ENCODE measurements at regions not wholly inside any gene's neighbourhood (a gene's known extent, or its start where the extent isn't known, plus 50 kb on each side); places are given as distances from the start of the nearest gene placed in this dataset.
"Not testable (repeated sequence)": the region's sequence is repeated elsewhere in the genome, so short reads cannot be mapped to it uniquely, and the experiment has no call there.

DNA sequence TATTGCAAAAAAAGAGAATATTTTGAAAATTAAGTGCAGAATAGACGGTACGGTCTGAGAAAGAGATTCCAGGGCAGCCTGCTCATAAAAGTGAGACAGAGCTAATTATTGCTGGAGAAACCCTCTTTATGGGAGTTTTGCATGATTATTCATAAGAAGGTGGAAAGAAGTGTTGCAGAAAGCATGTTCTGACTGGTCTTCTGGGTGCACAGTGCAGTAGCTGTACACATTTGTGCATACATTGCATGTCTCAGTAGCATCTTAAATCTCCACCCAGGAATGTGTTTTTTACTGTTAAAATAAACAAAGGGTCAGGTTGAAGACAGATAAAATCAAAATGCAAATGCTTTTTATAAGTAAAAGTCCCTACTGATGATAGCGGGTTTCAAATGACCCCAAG is 1813.6 kb upstream of the DEFB115 start:
- intact Hi-C loops (cut with DNase I), result no loop called here
- Histone ChIP-seq H3K36me3 (ENCODE audit: control insufficient read depth in 1 of 2, insufficient read depth in 2 of 2, low read length in 1 of 2) (no peaks in the 10 kb centered on the region), H3K4me1 (ENCODE audit: control insufficient read depth in 1 of 2, insufficient read depth in 2 of 2, low read length in 2 of 2) (no peaks in the 10 kb centered on the region), H3K4me3 (ENCODE audit: low read length in 2 of 2) (no peak overlapping the region), H3K9me3 (ENCODE audit: control insufficient read depth, low read length) (no peaks in the 10 kb centered on the region), H3K27me3 (ENCODE audit: control insufficient read depth in 1 of 2, insufficient read depth in 2 of 2, low read length in 1 of 2) (no peaks in the 10 kb centered on the region), H3K27ac (ENCODE audit: low read depth in 1 of 2, low read length in 2 of 2) (no peak overlapping the region)
- no peak for ATAC-seq (ENCODE audit: low FRiP score)
- 68 to 69% methylated on average over 3 of the region's 3 CpGs for WGBS, 2 donors
- DNase-seq, result no peak

DNA sequence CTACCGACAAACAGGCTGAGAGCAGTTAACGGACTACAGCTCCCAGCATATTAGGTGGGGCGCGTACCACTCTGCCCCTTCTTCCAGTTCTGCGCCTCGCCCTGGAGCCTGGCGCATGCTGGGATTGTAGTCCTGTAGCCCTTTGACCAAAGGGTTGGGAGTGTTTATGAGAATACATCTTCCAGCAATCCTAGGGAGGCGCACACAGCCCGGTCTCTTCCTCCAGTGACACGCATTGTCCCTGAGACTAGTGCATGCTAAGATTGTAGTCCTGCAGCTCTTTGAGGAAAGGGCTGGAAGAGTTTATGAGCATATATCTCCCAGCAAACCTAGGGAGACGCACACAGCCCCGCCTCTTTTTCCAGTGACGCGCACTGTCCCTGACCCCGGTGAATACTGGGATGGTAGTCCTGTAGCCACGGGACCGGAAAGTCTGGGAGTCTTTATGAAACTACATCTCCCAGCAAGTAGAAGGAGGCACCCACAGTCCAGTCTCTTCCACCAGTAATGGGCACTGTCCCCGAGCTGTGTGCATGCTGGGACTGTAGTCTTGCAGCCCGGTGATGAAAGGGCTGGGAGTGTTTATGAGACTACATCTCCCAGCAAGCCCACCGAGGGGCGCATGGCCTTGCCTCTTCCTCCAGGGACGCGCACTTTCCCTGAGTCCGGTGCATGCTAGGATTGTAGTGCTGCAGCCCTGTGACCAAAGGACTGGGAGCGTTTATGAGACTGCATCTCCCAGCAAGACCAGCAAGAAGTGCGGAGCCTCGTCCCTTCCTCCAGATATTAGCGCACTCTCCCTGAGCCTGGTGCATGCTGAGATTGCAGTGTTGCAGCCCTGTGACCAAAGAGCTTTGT is 1812.2 kb upstream of the DEFB115 start:
- H3K27ac ChIP-seq (ENCODE audit: low read depth in 1 of 2, low read length in 2 of 2); H3K4me3 ChIP-seq (ENCODE audit: low read length in 2 of 2): not testable (repeated sequence)

DNA sequence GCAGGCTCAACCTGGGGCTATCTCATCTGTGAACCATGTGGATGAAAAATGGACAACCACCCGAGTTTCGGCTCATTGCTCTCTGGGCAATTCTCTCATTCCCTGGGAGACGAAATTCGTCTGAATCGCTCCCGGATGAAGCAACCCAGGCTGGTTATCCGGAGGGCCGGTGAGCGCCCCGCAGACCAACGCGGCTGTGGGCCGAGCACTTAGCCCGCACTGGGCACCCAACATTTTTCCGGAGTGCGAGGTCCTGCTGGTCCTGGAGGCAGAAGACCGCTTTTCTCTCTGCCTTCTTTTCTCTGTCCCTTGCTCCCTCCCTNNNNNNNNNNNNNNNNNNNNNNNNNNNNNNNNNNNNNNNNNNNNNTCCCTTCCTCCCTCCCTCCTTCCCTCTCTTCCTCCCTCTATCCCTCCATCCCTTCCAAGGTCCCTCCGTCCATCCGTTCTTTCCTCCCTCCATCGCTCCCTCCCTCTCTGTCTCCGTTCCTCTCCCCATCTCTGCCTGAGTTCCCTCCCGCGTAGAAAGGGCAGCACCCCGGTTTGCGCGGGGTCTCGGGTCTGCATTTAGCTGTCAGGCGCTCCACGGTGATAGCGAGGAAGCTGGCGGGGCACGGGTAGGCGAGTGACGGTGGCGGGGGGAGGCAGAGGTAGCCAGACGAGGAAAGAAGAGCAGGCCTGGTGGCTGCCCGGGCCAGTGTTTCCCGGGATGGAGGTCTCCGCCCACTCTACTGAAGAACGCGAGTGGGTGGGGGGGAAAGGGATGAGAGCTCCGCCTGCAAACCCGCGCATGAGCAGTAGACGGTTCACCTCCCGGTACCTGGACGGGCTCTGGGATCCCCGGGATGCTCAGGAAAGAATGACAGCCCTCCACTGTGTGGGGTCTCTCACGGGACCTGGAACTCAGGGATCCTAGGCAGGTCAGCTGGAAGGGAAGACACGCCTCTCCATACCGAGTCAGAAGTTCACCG is 1809.7 kb upstream of the DEFB115 start:
- intact Hi-C loops (cut with DNase I); H3K9me3 ChIP-seq (ENCODE audit: control insufficient read depth, low read length); H3K36me3 ChIP-seq (ENCODE audit: control insufficient read depth in 1 of 2, insufficient read depth in 2 of 2, low read length in 1 of 2); ATAC-seq (ENCODE audit: low FRiP score); H3K27ac ChIP-seq (ENCODE audit: low read depth in 1 of 2, low read length in 2 of 2); H3K27me3 ChIP-seq (ENCODE audit: control insufficient read depth in 1 of 2, insufficient read depth in 2 of 2, low read length in 1 of 2); H3K4me3 ChIP-seq (ENCODE audit: low read length in 2 of 2); H3K4me1 ChIP-seq (ENCODE audit: control insufficient read depth in 1 of 2, insufficient read depth in 2 of 2, low read length in 2 of 2): not testable (repeated sequence)
- DNase-seq, result peak in 1 of 2 donors; percentile 34
- WGBS, 2 donors, result 43 to 56% methylated on average over 45 to 52 of the region's 52 CpGs

More for the DNA sequence above, 1812.2 kb upstream of the DEFB115 start:
- intact Hi-C loops (cut with DNase I); H3K36me3 ChIP-seq (ENCODE audit: control insufficient read depth in 1 of 2, insufficient read depth in 2 of 2, low read length in 1 of 2); H3K9me3 ChIP-seq (ENCODE audit: control insufficient read depth, low read length); H3K27me3 ChIP-seq (ENCODE audit: control insufficient read depth in 1 of 2, insufficient read depth in 2 of 2, low read length in 1 of 2); H3K4me1 ChIP-seq (ENCODE audit: control insufficient read depth in 1 of 2, insufficient read depth in 2 of 2, low read length in 2 of 2): not testable (repeated sequence)
- peak; percentile 76 to 84 for DNase-seq
- WGBS, 2 donors, result 25 to 41% methylated on average over 28 of the region's 28 CpGs
- peak; percentile 93 for ATAC-seq (ENCODE audit: low FRiP score)

DNA sequence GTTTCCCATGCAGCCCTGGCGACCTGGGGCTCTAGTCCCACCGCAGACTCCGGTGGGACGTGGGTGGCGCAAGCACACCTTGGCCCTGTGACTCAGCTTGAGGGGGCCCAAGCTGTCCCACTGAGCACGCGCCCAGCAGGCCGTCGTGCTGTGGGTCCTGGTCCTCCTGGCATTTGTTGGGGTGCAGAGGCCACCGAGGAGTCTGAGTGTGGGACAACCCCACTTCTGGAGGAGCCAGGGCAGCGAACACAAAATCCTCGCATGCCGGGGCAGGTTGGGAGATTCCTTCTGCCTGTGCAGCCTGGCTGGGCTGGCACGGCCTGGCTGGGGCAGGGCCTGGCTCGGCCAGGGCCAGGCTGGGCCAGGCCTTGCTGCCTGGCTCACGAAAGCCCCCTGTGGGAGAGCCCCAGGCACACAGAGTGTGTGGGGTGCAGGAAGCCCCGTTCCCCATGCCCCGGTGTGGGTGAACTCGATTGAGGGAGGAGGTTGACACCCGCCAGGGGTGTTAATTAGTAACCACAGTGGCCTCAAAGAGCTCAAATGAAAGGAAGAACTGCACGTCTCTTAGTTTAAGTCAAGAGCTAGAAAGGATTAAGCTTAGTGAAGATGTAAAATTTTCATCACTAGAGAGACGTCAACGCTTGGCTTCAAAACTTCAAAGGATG is 1808.5 kb upstream of the DEFB115 start:
- Histone ChIP-seq H3K9me3 (ENCODE audit: control insufficient read depth, low read length) (no peaks in the 10 kb centered on the region), H3K36me3 (ENCODE audit: control insufficient read depth in 1 of 2, insufficient read depth in 2 of 2, low read length in 1 of 2) (no peaks in the 10 kb centered on the region), H3K27me3 (ENCODE audit: control insufficient read depth in 1 of 2, insufficient read depth in 2 of 2, low read length in 1 of 2) (no peaks in the 10 kb centered on the region), H3K4me3 (ENCODE audit: low read length in 2 of 2) (no peak overlapping the region), H3K27ac (ENCODE audit: low read depth in 1 of 2, low read length in 2 of 2) (no peak overlapping the region), H3K4me1 (ENCODE audit: control insufficient read depth in 1 of 2, insufficient read depth in 2 of 2, low read length in 2 of 2) (no peaks in the 10 kb centered on the region)
- ATAC-seq (ENCODE audit: low FRiP score), result no peak
- peak in 1 of 2 donors; percentile 32 for DNase-seq
- intact Hi-C loops (cut with DNase I), result no loop called here
- WGBS, 2 donors, result 75 to 82% methylated on average over 23 of the region's 23 CpGs

DNA sequence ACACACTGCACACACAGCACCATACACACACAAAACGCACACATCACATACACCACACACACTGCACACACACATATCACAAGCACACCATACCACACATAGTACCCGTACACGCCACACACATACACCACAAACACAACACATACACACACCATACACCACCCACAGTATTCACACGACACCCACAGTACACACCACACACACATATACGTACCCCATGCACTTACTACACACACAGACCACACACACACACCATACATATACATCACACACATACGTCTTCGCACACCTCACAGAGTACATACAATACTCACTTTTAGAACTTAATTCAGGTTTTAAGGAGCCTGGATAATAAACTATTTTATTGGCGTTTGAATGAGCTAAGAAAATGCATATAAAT is 1805.3 kb upstream of the DEFB115 start:
- ATAC-seq (ENCODE audit: low FRiP score) (peak; percentile 19), DNase-seq (no peak)
- WGBS, 2 donors, result 62 to 69% methylated on average over 8 of the region's 8 CpGs
- Histone ChIP-seq H3K4me3 (ENCODE audit: low read length in 2 of 2) (no peak overlapping the region), H3K27me3 (ENCODE audit: control insufficient read depth in 1 of 2, insufficient read depth in 2 of 2, low read length in 1 of 2) (no peaks in the 10 kb centered on the region), H3K36me3 (ENCODE audit: control insufficient read depth in 1 of 2, insufficient read depth in 2 of 2, low read length in 1 of 2) (no peaks in the 10 kb centered on the region), H3K27ac (ENCODE audit: low read depth in 1 of 2, low read length in 2 of 2) (no peak overlapping the region), H3K9me3 (ENCODE audit: control insufficient read depth, low read length) (no peaks in the 10 kb centered on the region), H3K4me1 (ENCODE audit: control insufficient read depth in 1 of 2, insufficient read depth in 2 of 2, low read length in 2 of 2) (no peaks in the 10 kb centered on the region)
- intact Hi-C loops (cut with DNase I), result no loop called here

DNA sequence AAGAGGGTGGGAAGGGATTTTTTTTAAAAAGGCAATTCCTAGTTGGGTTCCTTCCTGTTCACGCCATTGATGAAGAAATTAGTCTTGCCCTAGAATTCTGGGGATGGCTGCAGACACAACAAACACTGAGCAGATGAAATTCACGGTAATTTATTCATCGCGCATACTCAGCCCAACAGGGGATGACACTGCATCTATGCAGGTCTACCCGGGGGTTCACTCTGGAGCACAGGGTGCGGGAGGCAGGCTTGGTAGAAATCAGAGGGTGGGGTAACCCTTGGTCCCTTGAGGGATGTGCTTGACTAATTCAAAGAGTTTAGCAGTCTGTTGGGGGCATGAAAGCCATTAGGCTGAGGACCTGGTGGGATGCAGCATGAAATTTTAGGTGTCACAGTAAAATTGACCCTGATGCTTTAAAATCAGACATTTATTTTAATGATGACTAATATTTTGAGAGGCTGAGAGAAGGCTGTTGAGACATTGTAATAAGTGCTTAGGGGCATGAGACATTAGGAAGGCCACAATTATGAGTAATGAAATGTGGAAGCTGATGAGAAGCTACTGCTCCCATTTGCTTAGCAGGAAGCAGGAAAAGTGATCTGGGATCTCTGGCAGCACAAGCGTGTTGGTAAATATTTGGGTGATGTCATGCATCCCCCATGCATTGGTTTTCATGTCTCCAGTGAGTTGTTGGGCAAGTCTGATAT is 1800.3 kb upstream of the DEFB115 start:
- peak; percentile 65 for ATAC-seq (ENCODE audit: low FRiP score)

DNA sequence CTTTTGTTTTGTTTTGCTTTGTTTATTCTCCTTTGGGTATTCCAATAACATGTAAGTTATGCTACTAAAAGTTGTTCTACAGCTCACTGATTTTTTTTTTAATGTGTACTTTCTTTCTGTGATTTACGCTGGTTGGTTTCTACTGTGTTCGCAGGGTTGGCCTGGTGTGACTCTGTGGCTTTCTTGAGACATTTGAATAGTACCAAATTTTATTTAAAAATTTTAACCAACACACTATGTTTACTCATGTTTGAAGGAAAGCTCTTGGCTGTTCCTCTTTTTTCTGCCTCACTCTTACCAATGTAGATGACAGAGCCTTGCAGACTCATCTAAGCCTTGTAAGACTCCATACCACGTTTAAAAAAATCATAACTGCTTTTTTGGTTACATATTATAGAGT is 1784.9 kb upstream of the DEFB115 start:
- Histone ChIP-seq H3K27me3 (ENCODE audit: control insufficient read depth in 1 of 2, insufficient read depth in 2 of 2, low read length in 1 of 2) (no peaks in the 10 kb centered on the region), H3K36me3 (ENCODE audit: control insufficient read depth in 1 of 2, insufficient read depth in 2 of 2, low read length in 1 of 2) (no peaks in the 10 kb centered on the region), H3K9me3 (ENCODE audit: control insufficient read depth, low read length) (no peaks in the 10 kb centered on the region), H3K4me1 (ENCODE audit: control insufficient read depth in 1 of 2, insufficient read depth in 2 of 2, low read length in 2 of 2) (no peaks in the 10 kb centered on the region), H3K4me3 (ENCODE audit: low read length in 2 of 2) (no peak overlapping the region), H3K27ac (ENCODE audit: low read depth in 1 of 2, low read length in 2 of 2) (no peak overlapping the region)
- WGBS, 2 donors, result 50 to 54% methylated on average over 3 of the region's 3 CpGs
- DNase-seq (no peak), ATAC-seq (ENCODE audit: low FRiP score) (no peak)
- intact Hi-C loops (cut with DNase I), result no loop called here

More for the DNA sequence above, 1800.3 kb upstream of the DEFB115 start:
- H3K27me3 ChIP-seq (ENCODE audit: control insufficient read depth in 1 of 2, insufficient read depth in 2 of 2, low read length in 1 of 2); H3K36me3 ChIP-seq (ENCODE audit: control insufficient read depth in 1 of 2, insufficient read depth in 2 of 2, low read length in 1 of 2); H3K4me3 ChIP-seq (ENCODE audit: low read length in 2 of 2); H3K27ac ChIP-seq (ENCODE audit: low read depth in 1 of 2, low read length in 2 of 2); H3K4me1 ChIP-seq (ENCODE audit: control insufficient read depth in 1 of 2, insufficient read depth in 2 of 2, low read length in 2 of 2); H3K9me3 ChIP-seq (ENCODE audit: control insufficient read depth, low read length); intact Hi-C loops (cut with DNase I); DNase-seq: not testable (repeated sequence)
- WGBS, 2 donors, result 47 to 51% methylated on average over 7 of the region's 7 CpGs

DNA sequence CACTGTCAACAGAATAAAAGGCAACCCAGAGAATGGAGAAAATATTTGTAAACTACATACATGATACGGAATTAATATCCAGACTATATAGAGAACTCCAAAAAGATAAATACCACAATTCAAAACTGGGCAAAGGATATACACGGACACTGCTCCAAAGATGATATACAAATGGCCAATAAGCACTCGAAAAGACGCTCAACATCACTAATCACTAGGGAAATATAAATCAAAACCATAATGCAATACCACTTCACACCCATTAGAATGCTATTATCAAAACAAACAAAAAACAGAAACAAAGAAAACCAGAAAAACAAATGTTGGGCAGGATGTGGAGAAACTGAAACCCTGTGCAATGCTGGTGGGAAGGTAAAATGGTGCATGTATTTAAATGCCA is 1764.6 kb upstream of the DEFB115 start:
- ATAC-seq (ENCODE audit: low FRiP score); intact Hi-C loops (cut with DNase I): not testable (repeated sequence)
- 71 to 77% methylated on average over 4 of the region's 4 CpGs for WGBS, 2 donors

More for the DNA sequence above, 1764.6 kb upstream of the DEFB115 start:
- not testable (repeated sequence) for H3K9me3 ChIP-seq (ENCODE audit: control insufficient read depth, low read length); H3K27ac ChIP-seq (ENCODE audit: low read depth in 1 of 2, low read length in 2 of 2); H3K4me1 ChIP-seq (ENCODE audit: control insufficient read depth in 1 of 2, insufficient read depth in 2 of 2, low read length in 2 of 2); H3K27me3 ChIP-seq (ENCODE audit: control insufficient read depth in 1 of 2, insufficient read depth in 2 of 2, low read length in 1 of 2); DNase-seq; H3K36me3 ChIP-seq (ENCODE audit: control insufficient read depth in 1 of 2, insufficient read depth in 2 of 2, low read length in 1 of 2); H3K4me3 ChIP-seq (ENCODE audit: low read length in 2 of 2)

Data from aorta (tissue), 5 donors.